ENCODE measurements at regions not wholly inside any gene's neighbourhood (a gene's known extent, or its start where the extent isn't known, plus 50 kb on each side); places are given as distances from the start of the nearest gene placed in this dataset.

DNA sequence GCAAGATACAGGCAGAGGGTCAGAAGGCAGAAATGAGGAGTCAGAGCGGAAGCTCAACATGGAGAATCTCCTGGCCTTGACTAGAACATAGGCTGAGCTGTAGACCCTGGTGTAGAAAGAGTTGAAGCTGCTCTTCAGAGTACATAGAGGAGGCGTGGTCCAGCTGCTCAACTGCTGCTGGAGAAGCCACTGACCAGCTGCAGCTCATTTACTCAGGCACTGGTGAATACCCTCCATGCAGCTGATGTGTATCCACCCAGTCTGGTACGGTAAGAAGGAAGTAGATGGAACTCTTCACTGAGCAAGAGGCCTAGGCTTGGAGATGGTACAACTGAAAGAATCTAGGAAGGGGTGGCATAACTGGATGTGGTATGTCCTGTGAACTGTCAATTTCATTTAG, 148.8 kb upstream of the DHRS4 start:
- no peaks in the 10 kb centered on the region for H3K36me3 ChIP-seq (ENCODE audit: control insufficient read depth, insufficient read depth, low read length)
- no peak for DNase-seq (ENCODE audit: extremely low read depth, insufficient read length)
- no peak overlapping the region for H3K4me3 ChIP-seq (replicated peaks; ENCODE audit: low read depth, low read length)
- no peaks in the 10 kb centered on the region for H3K27me3 ChIP-seq (replicated peaks; ENCODE audit: control insufficient read depth, insufficient read depth, low read length)
- TF ChIP-seq, protein P1, sequence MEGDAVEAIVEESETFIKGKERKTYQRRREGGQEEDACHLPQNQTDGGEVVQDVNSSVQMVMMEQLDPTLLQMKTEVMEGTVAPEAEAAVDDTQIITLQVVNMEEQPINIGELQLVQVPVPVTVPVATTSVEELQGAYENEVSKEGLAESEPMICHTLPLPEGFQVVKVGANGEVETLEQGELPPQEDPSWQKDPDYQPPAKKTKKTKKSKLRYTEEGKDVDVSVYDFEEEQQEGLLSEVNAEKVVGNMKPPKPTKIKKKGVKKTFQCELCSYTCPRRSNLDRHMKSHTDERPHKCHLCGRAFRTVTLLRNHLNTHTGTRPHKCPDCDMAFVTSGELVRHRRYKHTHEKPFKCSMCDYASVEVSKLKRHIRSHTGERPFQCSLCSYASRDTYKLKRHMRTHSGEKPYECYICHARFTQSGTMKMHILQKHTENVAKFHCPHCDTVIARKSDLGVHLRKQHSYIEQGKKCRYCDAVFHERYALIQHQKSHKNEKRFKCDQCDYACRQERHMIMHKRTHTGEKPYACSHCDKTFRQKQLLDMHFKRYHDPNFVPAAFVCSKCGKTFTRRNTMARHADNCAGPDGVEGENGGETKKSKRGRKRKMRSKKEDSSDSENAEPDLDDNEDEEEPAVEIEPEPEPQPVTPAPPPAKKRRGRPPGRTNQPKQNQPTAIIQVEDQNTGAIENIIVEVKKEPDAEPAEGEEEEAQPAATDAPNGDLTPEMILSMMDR (IDR thresholded peaks at IDR 0.05; ENCODE audit: insufficient read depth, low read length, poor library complexity, severe bottlenecking): no peak

DNA sequence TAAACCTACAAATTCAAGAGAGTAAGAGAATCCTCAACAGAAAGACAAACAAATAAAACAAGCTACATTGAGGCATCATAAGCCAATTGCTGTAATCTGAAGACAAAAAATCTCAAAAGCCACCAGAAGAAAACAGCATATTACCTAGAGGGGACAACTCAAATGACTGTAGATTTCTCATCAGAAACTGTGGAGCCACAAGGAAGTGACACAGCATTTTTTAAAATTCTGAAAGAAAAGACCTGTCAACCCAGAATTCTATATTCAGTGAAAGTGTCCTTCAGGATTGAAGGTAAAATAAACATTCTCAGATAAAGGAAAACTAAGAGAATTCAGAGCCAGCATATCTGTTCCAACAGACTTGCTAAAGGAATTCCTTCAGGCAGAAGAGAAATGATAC, 147.8 kb upstream of the DHRS4 start:
- DNase-seq (ENCODE audit: extremely low read depth, insufficient read length): no peak
- no peak overlapping the region for H3K4me3 ChIP-seq (replicated peaks; ENCODE audit: low read depth, low read length)
- TF ChIP-seq, protein P1 (IDR thresholded peaks at IDR 0.05; ENCODE audit: insufficient read depth, low read length, poor library complexity, severe bottlenecking): no peak

DNA sequence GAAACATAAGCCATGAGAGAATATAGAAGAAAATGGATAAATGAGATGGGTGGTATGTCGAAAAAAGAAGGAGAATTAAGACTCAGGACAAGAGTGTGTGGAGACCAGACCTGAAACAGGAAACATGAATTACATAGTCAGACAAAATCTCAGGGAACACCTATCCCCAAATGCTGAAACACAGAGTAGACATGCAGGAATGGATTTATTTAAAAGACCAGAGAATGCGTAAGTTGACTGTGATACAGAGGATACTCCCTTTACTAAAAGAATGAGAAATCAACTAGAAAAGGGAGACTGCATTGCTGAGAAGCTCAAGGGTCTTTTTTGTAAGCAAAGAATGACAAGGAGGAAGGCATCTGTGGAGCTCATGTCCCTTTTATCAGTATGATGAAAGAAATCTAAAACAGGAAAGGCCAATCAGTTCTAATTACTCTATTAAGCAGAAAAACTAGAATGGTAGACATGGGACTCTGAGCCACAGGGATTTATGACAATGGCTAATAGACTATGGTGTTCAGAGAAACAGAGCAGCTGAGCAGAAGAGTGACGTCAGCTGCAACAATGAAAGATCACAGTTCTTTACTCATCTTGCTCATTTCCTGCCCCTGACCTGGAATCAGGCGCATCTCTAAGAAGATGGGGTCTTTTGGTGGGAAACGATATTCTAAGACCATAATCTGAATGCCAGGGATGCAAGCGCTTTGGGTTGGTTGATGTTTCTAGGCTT, 138.9 kb upstream of the DHRS4 start:
- Histone ChIP-seq H3K36me3 (ENCODE audit: control insufficient read depth, insufficient read depth, low read length) (no peaks in the 10 kb centered on the region), H3K27me3 (replicated peaks; ENCODE audit: control insufficient read depth, insufficient read depth, low read length) (no peaks in the 10 kb centered on the region), H3K4me3 (replicated peaks; ENCODE audit: low read depth, low read length) (no peak overlapping the region)
- TF ChIP-seq, protein P1 (IDR thresholded peaks at IDR 0.05; ENCODE audit: insufficient read depth, low read length, poor library complexity, severe bottlenecking): no peak
- DNase-seq (ENCODE audit: extremely low read depth, insufficient read length): no peak

More for the DNA sequence above, 147.8 kb upstream of the DHRS4 start:
- Histone ChIP-seq H3K36me3 (ENCODE audit: control insufficient read depth, insufficient read depth, low read length) (no peaks in the 10 kb centered on the region), H3K27me3 (replicated peaks; ENCODE audit: control insufficient read depth, insufficient read depth, low read length) (no peaks in the 10 kb centered on the region)

DNA sequence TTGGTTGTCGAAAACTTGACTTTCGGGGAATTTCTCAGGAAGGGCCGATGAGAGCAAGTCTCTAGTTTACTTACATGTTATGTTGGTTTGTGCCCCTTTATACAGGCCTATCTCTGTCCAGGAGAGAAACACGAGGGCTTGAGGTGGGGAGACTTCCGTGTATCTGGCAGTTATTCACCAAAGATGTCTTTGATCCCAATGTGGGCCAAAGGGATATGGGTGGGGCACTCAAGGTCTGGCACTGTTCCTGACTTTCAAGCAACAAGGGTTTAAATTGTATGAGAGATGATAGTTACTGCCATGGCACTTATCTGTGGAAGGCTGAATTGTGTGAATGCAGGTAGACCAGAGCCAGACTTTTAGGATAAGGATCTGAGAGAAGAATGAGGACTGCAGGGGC, 137.2 kb upstream of the DHRS4 start:
- no peaks in the 10 kb centered on the region for H3K27me3 ChIP-seq (replicated peaks; ENCODE audit: control insufficient read depth, insufficient read depth, low read length)
- H3K36me3 ChIP-seq (ENCODE audit: control insufficient read depth, insufficient read depth, low read length): no peaks in the 10 kb centered on the region
- DNase-seq (ENCODE audit: extremely low read depth, insufficient read length): no peak
- TF ChIP-seq, protein P1 (IDR thresholded peaks at IDR 0.05; ENCODE audit: insufficient read depth, low read length, poor library complexity, severe bottlenecking): no peak
- no peak overlapping the region for H3K4me3 ChIP-seq (replicated peaks; ENCODE audit: low read depth, low read length)

DNA sequence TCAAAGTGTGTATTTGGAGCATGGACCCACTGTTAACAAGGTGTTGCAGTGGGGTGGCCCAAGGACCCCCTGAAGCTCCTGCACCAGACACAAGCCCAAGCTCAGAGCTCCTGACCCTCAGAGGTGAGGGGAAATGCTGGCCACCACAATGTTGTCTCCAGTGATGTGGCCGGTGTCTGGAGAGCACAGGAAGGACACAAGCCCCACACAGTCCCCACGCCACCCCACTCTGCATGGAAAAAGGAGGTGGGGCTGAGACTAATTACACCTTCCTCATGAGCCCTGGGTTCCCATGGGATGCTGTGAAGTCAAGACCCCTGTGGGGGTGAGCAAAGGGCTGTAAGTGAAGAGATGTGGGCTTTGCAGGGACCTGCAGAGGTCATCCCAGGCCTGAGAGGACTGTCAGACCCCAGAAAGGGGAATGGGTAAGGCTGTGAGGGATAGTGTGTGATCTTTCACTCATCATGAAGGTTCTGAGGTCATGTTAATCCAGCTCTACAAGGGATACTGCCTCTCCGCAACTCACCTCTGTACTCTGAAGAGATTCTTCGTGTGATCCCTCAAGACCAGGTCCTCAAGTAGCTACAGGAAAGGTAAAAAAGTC, 136.3 kb upstream of the DHRS4 start:
- H3K4me3 ChIP-seq (replicated peaks; ENCODE audit: low read depth, low read length): no peak overlapping the region

More for the DNA sequence above, 136.3 kb upstream of the DHRS4 start:
- TF ChIP-seq, protein P1 (IDR thresholded peaks at IDR 0.05; ENCODE audit: insufficient read depth, low read length, poor library complexity, severe bottlenecking): no peak
- Histone ChIP-seq H3K27me3 (replicated peaks; ENCODE audit: control insufficient read depth, insufficient read depth, low read length) (no peaks in the 10 kb centered on the region), H3K36me3 (ENCODE audit: control insufficient read depth, insufficient read depth, low read length) (no peaks in the 10 kb centered on the region)
- DNase-seq (ENCODE audit: extremely low read depth, insufficient read length): no peak
